ENCODE measurements at regions not wholly inside any gene's neighbourhood (a gene's known extent, or its start where the extent isn't known, plus 50 kb on each side); places are given as distances from the start of the nearest gene placed in this dataset.

- TF ChIP-seq CTCF (IDR thresholded peaks at IDR 0.05) (no peak), RCOR1 (IDR thresholded peaks at IDR 0.05; ENCODE audit: low read length) (no peak), RXRA (IDR thresholded peaks at IDR 0.05; ENCODE audit: borderline replicate concordance, low read depth) (no peak), JUND (IDR thresholded peaks at IDR 0.05) (no peak), FOSL2 (IDR thresholded peaks at IDR 0.05; ENCODE audit: borderline replicate concordance, low read depth) (no peak), PBX3 (IDR thresholded peaks at IDR 0.05) (no peak), TEAD4 (IDR thresholded peaks at IDR 0.05; ENCODE audit: borderline replicate concordance, insufficient read depth) (no peak)
These were observed 49.7 kb upstream of the DHRSX start (continued) for GRCh38 chrX:2550328-2551020.

Small RNA genes in the stretch of these regions (small RNA-seq; reads per million reads assigned to genes)
- 0 reads per million in 7 experiments for gene MIR6089
